ENCODE measurements at regions not wholly inside any gene's neighbourhood (a gene's known extent, or its start where the extent isn't known, plus 50 kb on each side); places are given as distances from the start of the nearest gene placed in this dataset.

GRCh38 chr14:58942516-58942915 is 246.0 kb upstream of the DAAM1 start:
- H3K27me3 Mint-ChIP-seq (ENCODE audit: insufficient read depth, unreplicated experiment) = peaks cover 91% of the 10 kb centered on the region
- intact Hi-C loops (cut with micrococcal nuclease) = no loop called here
- TF ChIP-seq CTCF (IDR thresholded peaks at IDR 0.05; ENCODE audit: unreplicated experiment) = no peak
- no peak for DNase-seq (ENCODE audit: unreplicated experiment)
- H3K9me3 Mint-ChIP-seq (ENCODE audit: unreplicated experiment) = no peaks in the 10 kb centered on the region
- no peaks in the 10 kb centered on the region for H3K36me3 Mint-ChIP-seq (ENCODE audit: insufficient read depth, unreplicated experiment)
- BruUV-seq (replicated peaks) = no TSS peak
- H3K27ac Mint-ChIP-seq (ENCODE audit: low read depth, unreplicated experiment) = no peak overlapping the region
- ChIA-PET CTCF (interaction anchor here (0.7 to 1.1 kb wide), 2 partner anchors 302 to 553 kb away, joined by 3 to 6 read pairs; no protein-coding TSS in a partner anchor), POLR2A (no interaction called here)
- H3K4me1 Mint-ChIP-seq (ENCODE audit: insufficient read depth, unreplicated experiment) = no peaks in the 10 kb centered on the region
- H3K4me3 Mint-ChIP-seq (ENCODE audit: unreplicated experiment) = no peak overlapping the region

GRCh38 chr14:58944343-58944967 is 244.0 kb upstream of the DAAM1 start:
- DNase-seq (ENCODE audit: unreplicated experiment) = no peak
- intact Hi-C loops (cut with micrococcal nuclease) = no loop called here
- Mint-ChIP-seq H3K4me1 (ENCODE audit: insufficient read depth, unreplicated experiment) (no peaks in the 10 kb centered on the region), H3K27ac (ENCODE audit: low read depth, unreplicated experiment) (no peak overlapping the region), H3K36me3 (ENCODE audit: insufficient read depth, unreplicated experiment) (no peaks in the 10 kb centered on the region), H3K9me3 (ENCODE audit: unreplicated experiment) (no peaks in the 10 kb centered on the region), H3K4me3 (ENCODE audit: unreplicated experiment) (no peak overlapping the region), H3K27me3 (ENCODE audit: insufficient read depth, unreplicated experiment) (peaks cover 86% of the 10 kb centered on the region)
- no TSS peak for BruUV-seq (replicated peaks)
- ChIA-PET CTCF (no interaction called here), POLR2A (no interaction called here)
- no peak for TF ChIP-seq CTCF (IDR thresholded peaks at IDR 0.05; ENCODE audit: unreplicated experiment)

- POLR2A ChIA-PET = no interaction called here
Measured at GRCh38 chr14:58944968-58945356, 243.5 kb upstream of the DAAM1 start.

GRCh38 chr14:58946431-58946830 is 242.0 kb upstream of the DAAM1 start:
- TF ChIP-seq CTCF (IDR thresholded peaks at IDR 0.05; ENCODE audit: unreplicated experiment) = no peak
- Mint-ChIP-seq H3K9me3 (ENCODE audit: unreplicated experiment) (peaks cover 5% of the 10 kb centered on the region), H3K36me3 (ENCODE audit: insufficient read depth, unreplicated experiment) (no peaks in the 10 kb centered on the region), H3K27me3 (ENCODE audit: insufficient read depth, unreplicated experiment) (peaks cover 93% of the 10 kb centered on the region), H3K4me3 (ENCODE audit: unreplicated experiment) (no peak overlapping the region), H3K4me1 (ENCODE audit: insufficient read depth, unreplicated experiment) (no peaks in the 10 kb centered on the region), H3K27ac (ENCODE audit: low read depth, unreplicated experiment) (no peak overlapping the region)
- no TSS peak for BruUV-seq (replicated peaks)
- ChIA-PET POLR2A (no interaction called here), CTCF (interaction anchor here (0.9 kb wide), 1 partner anchor 11 kb away, joined by 4 read pairs; no protein-coding TSS in a partner anchor)
- intact Hi-C loops (cut with micrococcal nuclease) = no loop called here
- no peak for DNase-seq (ENCODE audit: unreplicated experiment)

More at GRCh38 chr14:58944968-58945356, 243.5 kb upstream of the DAAM1 start:
- H3K4me3 Mint-ChIP-seq (ENCODE audit: unreplicated experiment) = no peak overlapping the region
- H3K27me3 Mint-ChIP-seq (ENCODE audit: insufficient read depth, unreplicated experiment) = peaks cover 84% of the 10 kb centered on the region
- CTCF ChIA-PET = interaction anchor here (0.6 kb wide), 1 partner anchor 50 kb away, joined by 3 read pairs; no protein-coding TSS in a partner anchor
- TF ChIP-seq CTCF (IDR thresholded peaks at IDR 0.05; ENCODE audit: unreplicated experiment) = no peak
- no TSS peak for BruUV-seq (replicated peaks)
- H3K36me3 Mint-ChIP-seq (ENCODE audit: insufficient read depth, unreplicated experiment) = no peaks in the 10 kb centered on the region
- no peak overlapping the region for H3K27ac Mint-ChIP-seq (ENCODE audit: low read depth, unreplicated experiment)
- no peaks in the 10 kb centered on the region for H3K9me3 Mint-ChIP-seq (ENCODE audit: unreplicated experiment)
- intact Hi-C loops (cut with micrococcal nuclease) = no loop called here
- H3K4me1 Mint-ChIP-seq (ENCODE audit: insufficient read depth, unreplicated experiment) = no peaks in the 10 kb centered on the region
- DNase-seq (ENCODE audit: unreplicated experiment) = no peak

Measured in MCF 10A (cell line).